ENCODE measurements at regions not wholly inside any gene's neighbourhood (a gene's known extent, or its start where the extent isn't known, plus 50 kb on each side); places are given as distances from the start of the nearest gene placed in this dataset.

- DNase-seq = no peak
- Histone ChIP-seq H3K27me3 (ENCODE audit: low read length) (no peaks in the 10 kb centered on the region), H3K79me2 (ENCODE audit: low read length) (no peaks in the 10 kb centered on the region), H4K20me1 (ENCODE audit: insufficient read depth, low read depth, low read length) (no peaks in the 10 kb centered on the region), H3K27ac (ENCODE audit: low read length) (no peak overlapping the region), H3K9me3 (ENCODE audit: low read length) (no peaks in the 10 kb centered on the region), H3K4me2 (ENCODE audit: low read depth, low read length, poor library complexity, severe bottlenecking) (no peak overlapping the region), H3K4me3 (ENCODE audit: low read length) (no peak overlapping the region), H2AFZ (ENCODE audit: low read length) (no peak overlapping the region), H3K4me1 (ENCODE audit: low read length) (no peaks in the 10 kb centered on the region), H3K9me2 (replicated peaks; ENCODE audit: insufficient read depth, low read length) (no peaks in the 10 kb centered on the region), H3K36me3 (ENCODE audit: insufficient read depth, low read length) (no peaks in the 10 kb centered on the region), H3K9ac (ENCODE audit: low read length) (no peak overlapping the region)
These were observed 166.1 kb upstream of the OLIG3 start for GRCh38 chr6:137660296-137660731.

GRCh38 chr6:137661601-137662000 is 167.4 kb upstream of the OLIG3 start:
- H3K27me3 ChIP-seq (ENCODE audit: low read length) = no peaks in the 10 kb centered on the region
- H3K4me2 ChIP-seq (ENCODE audit: low read depth, low read length, poor library complexity, severe bottlenecking) = no peak overlapping the region
- H4K20me1 ChIP-seq (ENCODE audit: insufficient read depth, low read depth, low read length) = no peaks in the 10 kb centered on the region
- H3K4me3 ChIP-seq (ENCODE audit: low read length) = no peak overlapping the region
- H3K9me3 ChIP-seq (ENCODE audit: low read length) = no peaks in the 10 kb centered on the region
- no peaks in the 10 kb centered on the region for H3K9me2 ChIP-seq (replicated peaks; ENCODE audit: insufficient read depth, low read length)
- no peak overlapping the region for H3K9ac ChIP-seq (ENCODE audit: low read length)
- H3K27ac ChIP-seq (ENCODE audit: low read length) = no peak overlapping the region
- H3K79me2 ChIP-seq (ENCODE audit: low read length) = no peaks in the 10 kb centered on the region
- no peaks in the 10 kb centered on the region for H3K4me1 ChIP-seq (ENCODE audit: low read length)
- DNase-seq = peak; percentile 78
- no peak overlapping the region for H2AFZ ChIP-seq (ENCODE audit: low read length)
- H3K36me3 ChIP-seq (ENCODE audit: insufficient read depth, low read length) = no peaks in the 10 kb centered on the region

- H3K9me3 ChIP-seq (ENCODE audit: low read length) = no peaks in the 10 kb centered on the region
- H3K36me3 ChIP-seq (ENCODE audit: insufficient read depth, low read length) = no peaks in the 10 kb centered on the region
- no peak for DNase-seq
- no peak overlapping the region for H3K4me2 ChIP-seq (ENCODE audit: low read depth, low read length, poor library complexity, severe bottlenecking)
- no peaks in the 10 kb centered on the region for H3K9me2 ChIP-seq (replicated peaks; ENCODE audit: insufficient read depth, low read length)
- no peaks in the 10 kb centered on the region for H3K4me1 ChIP-seq (ENCODE audit: low read length)
- H3K27ac ChIP-seq (ENCODE audit: low read length) = no peak overlapping the region
- H2AFZ ChIP-seq (ENCODE audit: low read length) = no peak overlapping the region
- no peaks in the 10 kb centered on the region for H3K27me3 ChIP-seq (ENCODE audit: low read length)
- H3K4me3 ChIP-seq (ENCODE audit: low read length) = no peak overlapping the region
- no peaks in the 10 kb centered on the region for H4K20me1 ChIP-seq (ENCODE audit: insufficient read depth, low read depth, low read length)
- no peaks in the 10 kb centered on the region for H3K79me2 ChIP-seq (ENCODE audit: low read length)
- H3K9ac ChIP-seq (ENCODE audit: low read length) = no peak overlapping the region
These were observed 170.0 kb upstream of the OLIG3 start for GRCh38 chr6:137664183-137664582.

GRCh38 chr6:137665342-137665934 is 171.2 kb upstream of the OLIG3 start:
- H3K36me3 ChIP-seq (ENCODE audit: insufficient read depth, low read length) = no peaks in the 10 kb centered on the region
- H2AFZ ChIP-seq (ENCODE audit: low read length) = no peak overlapping the region
- H3K9me2 ChIP-seq (replicated peaks; ENCODE audit: insufficient read depth, low read length) = no peaks in the 10 kb centered on the region
- no peaks in the 10 kb centered on the region for H3K4me1 ChIP-seq (ENCODE audit: low read length)
- H3K4me3 ChIP-seq (ENCODE audit: low read length) = no peak overlapping the region
- no peaks in the 10 kb centered on the region for H3K79me2 ChIP-seq (ENCODE audit: low read length)
- no peaks in the 10 kb centered on the region for H3K27me3 ChIP-seq (ENCODE audit: low read length)
- H3K4me2 ChIP-seq (ENCODE audit: low read depth, low read length, poor library complexity, severe bottlenecking) = no peak overlapping the region
- no peak overlapping the region for H3K27ac ChIP-seq (ENCODE audit: low read length)
- no peaks in the 10 kb centered on the region for H4K20me1 ChIP-seq (ENCODE audit: insufficient read depth, low read depth, low read length)
- no peak for DNase-seq
- no peak overlapping the region for H3K9ac ChIP-seq (ENCODE audit: low read length)
- no peaks in the 10 kb centered on the region for H3K9me3 ChIP-seq (ENCODE audit: low read length)

GRCh38 chr6:137666202-137666774 is 172.1 kb upstream of the OLIG3 start:
- Histone ChIP-seq H3K9ac (ENCODE audit: low read length) (no peak overlapping the region), H2AFZ (ENCODE audit: low read length) (no peak overlapping the region), H3K27me3 (ENCODE audit: low read length) (no peaks in the 10 kb centered on the region), H3K4me2 (ENCODE audit: low read depth, low read length, poor library complexity, severe bottlenecking) (no peak overlapping the region), H3K36me3 (ENCODE audit: insufficient read depth, low read length) (no peaks in the 10 kb centered on the region), H3K9me2 (replicated peaks; ENCODE audit: insufficient read depth, low read length) (no peaks in the 10 kb centered on the region), H3K27ac (ENCODE audit: low read length) (no peak overlapping the region), H4K20me1 (ENCODE audit: insufficient read depth, low read depth, low read length) (no peaks in the 10 kb centered on the region), H3K79me2 (ENCODE audit: low read length) (no peaks in the 10 kb centered on the region), H3K9me3 (ENCODE audit: low read length) (no peaks in the 10 kb centered on the region), H3K4me1 (ENCODE audit: low read length) (no peaks in the 10 kb centered on the region), H3K4me3 (ENCODE audit: low read length) (no peak overlapping the region)
- no peak for DNase-seq

- no peak for DNase-seq
- Histone ChIP-seq H3K4me1 (ENCODE audit: low read length) (no peaks in the 10 kb centered on the region), H3K9me2 (replicated peaks; ENCODE audit: insufficient read depth, low read length) (no peaks in the 10 kb centered on the region), H3K9me3 (ENCODE audit: low read length) (no peaks in the 10 kb centered on the region), H3K9ac (ENCODE audit: low read length) (no peak overlapping the region), H3K36me3 (ENCODE audit: insufficient read depth, low read length) (no peaks in the 10 kb centered on the region), H3K4me2 (ENCODE audit: low read depth, low read length, poor library complexity, severe bottlenecking) (no peak overlapping the region), H2AFZ (ENCODE audit: low read length) (no peak overlapping the region), H4K20me1 (ENCODE audit: insufficient read depth, low read depth, low read length) (no peaks in the 10 kb centered on the region), H3K4me3 (ENCODE audit: low read length) (no peak overlapping the region), H3K27me3 (ENCODE audit: low read length) (no peaks in the 10 kb centered on the region), H3K27ac (ENCODE audit: low read length) (no peak overlapping the region), H3K79me2 (ENCODE audit: low read length) (no peaks in the 10 kb centered on the region)
These were observed 179.4 kb upstream of the OLIG3 start for GRCh38 chr6:137673603-137674002.

- Histone ChIP-seq H3K36me3 (ENCODE audit: insufficient read depth, low read length) (no peaks in the 10 kb centered on the region), H3K79me2 (ENCODE audit: low read length) (no peaks in the 10 kb centered on the region), H3K9me2 (replicated peaks; ENCODE audit: insufficient read depth, low read length) (no peaks in the 10 kb centered on the region), H3K4me3 (ENCODE audit: low read length) (no peak overlapping the region), H3K4me2 (ENCODE audit: low read depth, low read length, poor library complexity, severe bottlenecking) (no peak overlapping the region), H3K9ac (ENCODE audit: low read length) (no peak overlapping the region), H3K27me3 (ENCODE audit: low read length) (no peaks in the 10 kb centered on the region), H3K27ac (ENCODE audit: low read length) (no peak overlapping the region), H3K9me3 (ENCODE audit: low read length) (no peaks in the 10 kb centered on the region), H3K4me1 (ENCODE audit: low read length) (peaks cover 4% of the 10 kb centered on the region; the same call in 1 of the 2 replicates), H4K20me1 (ENCODE audit: insufficient read depth, low read depth, low read length) (no peaks in the 10 kb centered on the region), H2AFZ (ENCODE audit: low read length) (no peak overlapping the region)
- DNase-seq = no peak
These were observed 182.7 kb upstream of the OLIG3 start for GRCh38 chr6:137676888-137677287.

GRCh38 chr6:137677709-137678108 is 183.5 kb upstream of the OLIG3 start:
- no peak for DNase-seq
- H3K9ac ChIP-seq (ENCODE audit: low read length) = no peak overlapping the region
- H4K20me1 ChIP-seq (ENCODE audit: insufficient read depth, low read depth, low read length) = no peaks in the 10 kb centered on the region
- peaks cover 4% of the 10 kb centered on the region; the same call in 1 of the 2 replicates for H3K4me1 ChIP-seq (ENCODE audit: low read length)
- H2AFZ ChIP-seq (ENCODE audit: low read length) = no peak overlapping the region
- H3K36me3 ChIP-seq (ENCODE audit: insufficient read depth, low read length) = no peaks in the 10 kb centered on the region
- H3K4me2 ChIP-seq (ENCODE audit: low read depth, low read length, poor library complexity, severe bottlenecking) = no peak overlapping the region
- H3K9me2 ChIP-seq (replicated peaks; ENCODE audit: insufficient read depth, low read length) = no peaks in the 10 kb centered on the region
- no peaks in the 10 kb centered on the region for H3K27me3 ChIP-seq (ENCODE audit: low read length)
- H3K27ac ChIP-seq (ENCODE audit: low read length) = no peak overlapping the region
- no peaks in the 10 kb centered on the region for H3K9me3 ChIP-seq (ENCODE audit: low read length)
- no peaks in the 10 kb centered on the region for H3K79me2 ChIP-seq (ENCODE audit: low read length)
- no peak overlapping the region for H3K4me3 ChIP-seq (ENCODE audit: low read length)
